EL (cell line): ENCODE measurements at regions not wholly inside any gene's neighbourhood (a gene's known extent, or its start where the extent isn't known, plus 50 kb on each side); places are given as distances from the start of the nearest gene placed in this dataset.

ENCODE experiments used
- DNase-seq: peaks from one replicate; pipeline ENCODE4 v3.0.0-alpha.2; 2016

DNA sequence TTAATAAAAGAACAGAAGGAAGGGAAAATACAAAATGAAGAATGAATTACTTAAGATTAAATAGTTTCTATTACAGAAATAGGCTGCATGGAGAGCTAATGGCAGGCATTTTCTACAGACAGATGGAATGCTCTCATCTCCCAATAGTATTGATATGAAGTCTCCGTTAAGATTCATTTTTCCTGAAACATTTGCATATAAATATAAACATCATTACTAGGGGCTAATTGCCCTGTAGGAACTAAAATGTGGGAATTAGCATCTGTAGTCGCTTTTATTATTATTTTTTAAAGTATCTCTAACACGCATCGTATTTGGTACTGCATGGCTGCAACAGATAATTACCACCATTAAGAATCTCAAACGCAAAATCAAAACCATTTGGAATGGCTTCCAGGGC is 2275.5 kb downstream of the MAT2B start:
- DNase-seq = no peak

DNA sequence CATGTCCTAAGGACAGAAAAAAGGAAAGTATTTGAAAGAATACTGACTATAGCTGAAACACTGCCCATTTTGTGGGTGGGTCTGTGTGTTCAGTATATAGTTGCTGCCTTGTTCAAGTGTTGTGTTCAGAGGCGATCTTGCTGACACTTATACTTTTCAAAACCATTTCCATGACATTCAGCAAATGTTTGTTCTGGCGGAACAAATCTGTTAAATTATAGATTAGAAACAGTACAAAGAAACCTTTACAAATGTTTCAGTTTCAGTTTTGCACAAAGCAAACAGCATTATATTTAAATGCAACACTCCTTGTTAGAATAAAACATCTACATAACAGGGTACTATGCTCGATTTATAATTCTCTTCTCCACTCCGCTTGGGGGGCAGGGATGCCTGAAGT is 2276.3 kb downstream of the MAT2B start:
- DNase-seq = no peak

DNA sequence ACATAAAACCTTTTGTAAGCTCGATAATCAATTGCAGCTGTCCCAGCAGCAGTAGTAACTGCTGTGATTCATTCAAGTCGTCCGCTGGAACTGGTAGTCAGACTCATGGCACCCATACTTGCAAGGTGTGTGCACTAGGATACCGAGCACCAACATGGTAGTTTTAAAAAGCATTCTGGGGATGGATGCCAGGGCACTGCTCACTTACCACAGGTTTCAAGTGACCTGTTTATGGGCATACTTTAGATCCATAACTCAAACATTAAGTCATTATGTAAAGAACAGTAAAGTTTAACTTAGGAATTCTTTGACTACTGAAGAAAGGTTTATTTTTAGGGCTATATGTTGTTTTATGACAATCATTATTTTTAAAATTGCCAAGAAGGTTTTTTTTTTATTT is 2277.6 kb downstream of the MAT2B start:
- DNase-seq = no peak

DNA sequence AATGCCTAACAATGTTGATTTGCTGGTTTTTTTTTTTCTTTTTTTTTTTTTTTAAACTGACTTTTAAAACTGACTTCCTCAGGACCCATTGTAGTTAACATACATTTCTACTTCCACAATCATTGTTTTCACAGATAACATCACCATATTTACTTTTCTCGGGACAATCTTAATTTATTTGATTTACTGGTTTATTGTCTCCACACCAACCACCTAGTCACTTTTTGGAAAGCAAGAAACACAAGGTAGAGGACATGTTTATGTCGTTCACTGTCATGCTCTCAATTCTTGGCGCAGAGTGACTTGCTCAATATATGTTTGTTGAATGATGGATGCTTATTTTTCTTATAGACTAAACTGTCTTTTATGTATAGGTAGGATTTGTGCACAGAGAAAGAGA is 2280.7 kb downstream of the MAT2B start:
- DNase-seq = no peak

DNA sequence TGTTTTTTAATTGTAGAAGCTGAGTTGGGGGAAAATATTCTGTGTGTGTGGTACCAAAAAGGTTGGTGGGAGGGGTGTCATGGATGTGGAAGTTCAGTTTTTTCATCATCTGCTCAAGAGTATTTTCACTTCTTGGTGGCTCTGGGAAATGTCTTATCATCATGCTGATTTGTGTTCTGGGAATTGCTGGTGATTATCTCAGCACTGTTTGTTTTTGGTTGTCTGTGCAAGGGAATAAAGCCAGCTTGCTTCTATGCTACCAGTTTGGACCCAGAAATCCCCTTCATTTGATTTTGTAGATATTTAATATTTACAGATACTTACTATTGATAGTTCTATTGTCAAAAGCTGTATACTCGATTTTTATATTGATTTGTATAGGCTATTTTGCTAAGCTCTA is 2289.7 kb downstream of the MAT2B start:
- no peak for DNase-seq

DNA sequence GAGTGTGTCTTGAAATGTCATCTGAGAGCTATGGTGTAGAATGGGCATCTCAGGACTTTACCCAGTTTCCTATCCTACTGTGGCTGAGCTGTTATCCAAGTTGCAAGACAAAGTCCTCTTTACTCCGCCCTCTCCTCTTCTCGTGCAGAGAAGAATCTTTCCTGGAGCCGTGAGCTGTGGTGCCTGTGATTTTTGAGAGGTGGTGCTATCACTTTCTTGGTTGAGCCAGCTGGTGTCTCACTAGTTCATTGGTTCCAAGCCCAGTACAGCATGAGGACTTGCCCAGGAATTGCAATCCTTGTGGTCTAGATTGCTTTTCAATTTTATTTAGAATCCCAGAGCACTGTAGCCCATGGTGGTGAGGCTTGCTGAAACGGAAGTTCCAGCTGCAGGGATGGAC is 2300.3 kb downstream of the MAT2B start:
- DNase-seq = no peak

DNA sequence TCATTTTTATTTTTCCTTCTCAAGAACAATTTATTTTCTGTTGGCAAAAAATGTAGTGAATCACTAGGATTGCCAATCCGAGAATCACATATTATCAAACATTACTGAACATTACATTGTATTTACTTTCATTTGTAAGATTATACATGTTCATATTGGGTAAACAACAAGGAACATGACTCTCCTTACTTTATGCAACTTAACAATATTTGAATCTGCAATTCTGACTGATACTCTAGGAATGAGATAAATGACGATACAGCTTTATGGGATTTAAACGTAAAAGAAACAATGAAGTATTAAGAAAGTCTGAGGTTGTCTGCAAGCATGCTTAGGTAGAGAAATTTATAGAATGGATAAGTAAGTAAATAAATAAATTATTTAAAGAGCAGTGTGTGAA is 2302.9 kb downstream of the MAT2B start:
- DNase-seq = no peak

DNA sequence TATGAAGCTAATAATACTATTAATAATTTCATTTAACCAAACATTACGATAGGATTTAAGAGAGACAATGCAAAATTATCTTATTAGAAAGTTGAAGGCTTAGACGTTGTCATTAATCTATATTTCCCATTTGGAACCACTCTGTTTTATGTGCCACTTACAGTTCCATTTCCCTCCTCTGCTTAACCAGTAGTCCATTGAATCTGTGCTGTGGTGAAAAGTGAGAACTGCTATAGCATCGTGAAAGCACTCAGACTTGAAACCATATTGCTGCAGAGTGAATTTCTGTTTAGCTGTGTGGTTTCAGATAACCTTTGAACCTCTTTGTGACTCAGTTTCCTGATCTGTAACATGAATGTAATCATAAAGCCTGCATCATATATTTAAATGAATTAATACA is 2304.5 kb downstream of the MAT2B start:
- DNase-seq = no peak

DNA sequence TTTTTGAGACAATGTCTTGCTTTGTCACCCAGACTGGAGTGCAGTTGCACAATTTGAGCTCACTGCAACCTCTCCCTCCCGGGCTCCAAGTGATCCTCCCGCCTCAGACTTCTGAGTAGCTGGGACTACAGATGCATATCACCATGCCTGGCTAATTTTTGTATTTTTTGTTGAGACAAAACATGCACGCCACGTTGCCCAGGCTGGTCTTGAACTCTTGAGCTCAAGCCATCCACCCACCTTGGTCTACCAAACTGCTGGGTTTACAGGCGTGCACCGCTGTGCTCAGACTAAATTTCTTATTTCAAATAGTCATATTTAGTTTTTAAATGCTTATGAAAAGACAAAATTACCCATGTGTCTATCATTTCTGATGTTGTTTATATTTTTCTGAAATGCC is 2324.1 kb downstream of the MAT2B start:
- DNase-seq = no peak

DNA sequence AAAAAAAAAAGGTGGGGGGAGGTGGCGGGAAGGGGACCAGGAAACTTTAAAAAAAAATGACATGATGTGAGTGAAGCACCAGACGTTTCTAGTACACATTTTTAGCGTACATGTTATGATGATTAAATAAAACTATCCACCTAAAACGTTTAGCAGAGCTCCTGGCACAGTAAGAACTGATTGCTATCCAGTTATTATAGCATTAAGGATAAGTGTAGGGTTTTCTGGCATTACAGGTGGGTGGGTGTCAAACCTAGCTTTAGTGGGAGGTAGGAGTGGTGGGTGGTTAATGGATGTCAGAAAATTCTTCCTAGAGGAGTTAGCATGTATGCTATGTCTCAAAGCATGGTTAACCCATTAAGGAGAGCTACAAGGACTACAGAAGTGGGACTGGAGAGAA is 2329.5 kb downstream of the MAT2B start:
- no peak for DNase-seq

DNA sequence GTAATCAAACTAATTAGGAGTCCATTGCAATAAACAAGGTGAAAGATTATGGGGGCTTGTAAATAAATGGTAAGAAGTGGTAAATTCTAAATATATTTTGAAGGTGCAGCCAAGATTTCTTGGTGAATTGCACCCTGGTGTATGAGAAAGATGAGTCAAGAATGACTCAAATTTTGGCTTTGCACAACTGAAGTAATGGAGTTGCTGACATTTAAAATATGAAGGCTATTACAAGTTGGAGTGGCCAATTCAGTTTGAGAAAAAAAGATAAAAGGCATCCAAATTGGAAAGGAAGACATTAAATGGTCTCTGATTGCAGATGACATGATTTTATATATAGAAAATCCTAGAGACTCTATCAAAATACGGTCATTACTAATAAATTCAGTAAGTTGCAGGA is 2330.6 kb downstream of the MAT2B start:
- no peak for DNase-seq

DNA sequence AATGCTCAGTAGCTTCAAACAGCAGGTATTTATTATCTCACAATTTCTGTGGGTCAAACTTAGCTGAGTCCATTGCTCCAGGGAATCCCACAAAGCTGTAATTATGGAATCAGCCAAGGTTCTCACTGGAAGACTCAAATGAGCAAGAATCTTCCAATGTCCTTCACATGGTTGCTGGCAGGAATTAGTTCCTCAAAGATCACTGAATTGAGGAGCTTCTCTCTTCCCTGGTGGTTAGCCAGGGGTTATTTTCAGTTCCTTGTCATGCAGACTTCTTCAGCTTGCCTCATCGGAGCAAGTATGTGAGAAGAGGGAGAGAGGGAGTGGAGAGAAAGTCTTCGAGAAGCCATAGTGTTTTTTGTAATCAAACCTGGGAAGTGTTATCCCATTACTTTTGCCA is 2331.9 kb downstream of the MAT2B start:
- DNase-seq = no peak

DNA sequence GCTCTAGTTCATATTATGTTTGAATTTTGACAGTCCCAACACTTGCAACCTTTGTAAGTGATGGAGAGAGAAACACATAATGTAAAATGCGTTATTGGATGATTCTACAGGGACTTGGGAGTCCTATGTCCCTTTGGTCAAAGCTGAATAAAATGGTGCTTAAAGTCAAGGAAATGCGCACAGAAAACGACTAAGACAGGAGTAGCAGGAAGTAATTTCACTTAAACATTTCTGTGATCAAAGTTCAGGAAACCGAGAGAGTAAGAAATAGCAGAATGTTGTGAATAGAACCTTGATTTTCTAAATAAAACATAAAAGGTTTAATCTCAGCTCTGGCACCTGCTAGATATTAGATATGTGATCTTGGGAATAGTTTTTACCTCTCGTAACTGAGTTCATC is 2339.2 kb downstream of the MAT2B start:
- no peak for DNase-seq

DNA sequence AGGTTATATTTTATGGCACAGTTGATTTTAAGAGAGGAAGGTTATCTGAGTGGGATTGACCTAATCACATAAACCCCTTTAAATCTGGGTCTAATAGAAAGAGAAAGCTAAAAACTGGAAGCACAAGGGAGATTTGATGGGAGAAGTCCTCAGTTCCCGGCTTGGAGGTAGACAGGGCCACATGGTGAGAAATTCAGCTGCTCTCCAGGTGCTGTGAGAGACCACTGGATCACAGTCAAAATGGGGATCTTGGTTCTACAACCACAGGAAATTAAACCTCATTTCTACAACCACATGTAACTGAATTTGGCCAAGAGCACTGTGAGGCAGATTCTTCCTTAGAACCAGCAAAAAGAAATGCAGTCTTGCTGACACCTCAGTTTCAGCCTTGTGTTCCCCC is 2352.7 kb downstream of the MAT2B start:
- no peak for DNase-seq

DNA sequence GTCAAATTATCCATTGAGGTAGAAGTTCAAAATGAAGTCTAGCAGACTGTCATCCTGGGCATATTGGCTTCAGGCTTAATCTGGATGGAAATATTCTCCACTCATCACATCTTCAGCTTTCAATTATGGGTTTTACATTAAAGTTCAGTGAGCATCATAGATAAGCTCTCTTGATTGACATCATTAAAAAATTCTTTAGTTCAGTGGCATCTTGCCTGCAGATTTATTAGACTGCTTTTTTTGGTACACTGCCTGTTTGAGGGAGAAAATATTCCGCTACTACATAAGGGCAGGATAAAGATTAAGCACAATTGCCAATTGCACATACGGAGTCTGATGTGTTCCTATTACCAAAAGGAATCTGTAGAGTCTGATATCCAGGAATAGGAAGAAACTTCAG is 2353.8 kb downstream of the MAT2B start:
- DNase-seq = no peak

DNA sequence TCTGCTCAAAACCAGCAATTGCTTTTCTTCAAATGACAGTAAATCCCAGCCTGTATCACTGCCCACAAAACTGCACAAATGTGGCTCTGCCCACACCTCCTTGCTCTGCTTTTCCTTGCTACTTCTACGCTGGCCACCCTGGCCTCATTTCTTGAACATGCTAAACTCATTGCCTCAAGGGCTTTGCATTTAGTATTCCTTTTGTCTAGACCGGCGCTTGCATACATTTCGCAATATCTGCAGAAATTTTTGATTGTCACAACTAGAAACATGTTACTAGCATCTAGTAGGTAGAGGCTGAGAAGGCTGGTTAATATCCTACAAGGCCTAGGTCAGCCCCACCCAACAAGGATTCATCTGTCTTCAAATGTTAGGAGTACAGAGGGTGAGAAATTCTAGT is 2357.8 kb downstream of the MAT2B start:
- no peak for DNase-seq

DNA sequence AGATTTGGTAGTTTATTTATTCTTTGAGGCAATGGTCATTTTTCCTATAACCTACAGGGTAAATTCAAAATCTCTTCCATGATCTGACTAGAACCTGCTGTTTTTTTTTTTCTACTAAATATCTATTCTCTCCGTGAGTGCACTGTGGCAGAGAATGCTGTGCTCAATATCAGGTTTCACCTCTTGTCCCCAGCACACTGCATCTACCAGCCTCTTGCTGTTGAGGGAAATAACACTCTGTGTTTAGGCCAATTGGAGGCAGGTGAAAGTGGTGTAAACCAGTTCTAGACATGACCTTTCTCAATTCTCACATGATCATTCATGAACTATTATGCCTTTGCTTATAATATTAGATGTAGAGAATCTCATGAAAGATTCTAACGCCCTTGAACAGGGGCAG is 2365.9 kb downstream of the MAT2B start:
- DNase-seq = no peak

DNA sequence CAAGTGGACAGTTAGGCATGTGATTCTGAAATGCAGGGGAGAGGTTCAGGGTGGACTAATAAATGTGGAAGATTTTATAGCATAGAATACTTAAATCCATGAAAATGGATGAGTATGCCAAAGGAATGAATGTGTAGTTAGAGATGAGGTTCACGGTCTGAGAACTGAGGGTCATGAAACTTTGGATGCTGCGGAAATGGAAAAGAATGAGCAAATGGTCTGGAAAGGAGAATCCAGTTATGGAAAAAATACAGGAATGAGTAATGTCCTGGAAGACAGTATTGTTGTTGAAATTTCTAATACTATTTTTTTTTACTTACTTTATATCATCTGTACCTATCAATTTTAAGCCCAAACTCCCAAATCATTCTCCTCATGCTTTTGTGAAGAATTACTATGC is 2369.4 kb downstream of the MAT2B start:
- DNase-seq = no peak

DNA sequence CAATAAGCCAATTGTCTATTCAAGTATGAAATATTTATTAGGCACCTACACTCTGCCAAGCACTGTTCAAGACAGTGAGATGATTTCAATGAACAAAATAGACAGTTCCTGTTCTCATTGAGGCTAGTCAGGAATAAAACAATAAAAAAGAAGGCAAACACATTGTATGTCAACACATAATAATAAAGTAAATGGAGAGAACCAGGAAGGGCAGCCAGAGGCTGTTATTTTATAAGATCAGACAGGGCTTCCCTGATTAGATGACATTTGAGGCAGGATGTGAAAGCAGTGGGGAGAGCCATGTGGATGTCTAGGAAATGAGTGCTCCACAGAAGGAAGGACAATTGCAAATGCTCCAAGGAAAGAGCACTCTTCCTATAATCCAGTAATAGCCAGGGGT is 2371.1 kb downstream of the MAT2B start:
- no peak for DNase-seq

DNA sequence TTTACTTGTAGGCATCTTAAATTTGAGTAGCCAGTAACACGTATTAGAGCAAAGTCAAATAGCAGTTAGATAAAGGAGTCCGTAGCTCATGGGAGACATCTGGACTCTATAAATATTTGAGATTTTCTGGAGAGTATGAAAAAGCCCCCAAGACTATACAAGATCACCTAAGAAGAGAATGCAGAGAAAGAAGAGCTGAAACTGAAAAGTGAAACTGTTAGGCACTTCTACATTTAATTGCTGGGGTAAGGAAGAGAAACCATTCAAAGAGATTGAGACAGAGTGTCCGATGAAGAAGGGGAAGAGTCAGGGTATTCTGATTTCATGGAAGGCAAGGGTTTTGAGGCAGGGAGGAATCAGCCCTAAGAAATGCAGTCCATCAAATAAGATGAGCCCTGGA is 2372.1 kb downstream of the MAT2B start:
- no peak for DNase-seq

DNA sequence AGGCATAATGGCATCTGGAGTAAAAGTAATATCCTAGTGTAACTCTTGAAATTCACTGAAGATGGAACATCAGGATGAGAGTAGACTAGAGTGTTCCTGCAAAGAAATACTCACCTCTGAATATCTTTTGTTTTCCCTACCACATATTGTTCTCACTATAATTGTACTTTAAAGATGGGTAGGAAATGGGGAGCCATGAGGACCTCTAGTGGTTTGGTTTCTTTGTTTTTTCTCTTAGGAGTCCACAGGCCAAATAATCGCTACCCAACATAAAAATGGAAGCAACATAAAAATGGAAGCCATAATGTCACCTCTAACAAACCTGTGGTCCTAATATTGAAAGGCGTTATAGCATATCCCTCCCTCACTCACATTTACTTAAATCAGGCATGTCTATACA is 2375.8 kb downstream of the MAT2B start:
- DNase-seq = no peak

DNA sequence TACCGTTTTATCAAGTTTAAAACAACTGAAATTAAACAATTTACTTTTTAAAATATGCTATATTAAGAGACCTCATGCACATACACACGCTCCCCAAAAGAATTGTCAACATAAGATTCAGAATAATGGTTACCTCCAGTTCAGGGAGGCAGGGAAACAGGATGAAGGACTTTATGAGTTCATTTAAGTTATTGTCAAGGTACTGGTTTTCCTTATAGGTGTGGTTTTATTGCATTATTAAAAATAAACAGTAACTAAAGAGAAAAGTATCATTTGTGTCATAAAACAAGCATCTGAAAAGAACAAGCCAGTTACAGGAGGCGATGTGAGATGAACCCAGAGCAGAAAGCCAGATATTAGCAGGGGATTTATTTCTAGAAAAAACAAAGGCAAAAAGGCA is 2376.7 kb downstream of the MAT2B start:
- no peak for DNase-seq

DNA sequence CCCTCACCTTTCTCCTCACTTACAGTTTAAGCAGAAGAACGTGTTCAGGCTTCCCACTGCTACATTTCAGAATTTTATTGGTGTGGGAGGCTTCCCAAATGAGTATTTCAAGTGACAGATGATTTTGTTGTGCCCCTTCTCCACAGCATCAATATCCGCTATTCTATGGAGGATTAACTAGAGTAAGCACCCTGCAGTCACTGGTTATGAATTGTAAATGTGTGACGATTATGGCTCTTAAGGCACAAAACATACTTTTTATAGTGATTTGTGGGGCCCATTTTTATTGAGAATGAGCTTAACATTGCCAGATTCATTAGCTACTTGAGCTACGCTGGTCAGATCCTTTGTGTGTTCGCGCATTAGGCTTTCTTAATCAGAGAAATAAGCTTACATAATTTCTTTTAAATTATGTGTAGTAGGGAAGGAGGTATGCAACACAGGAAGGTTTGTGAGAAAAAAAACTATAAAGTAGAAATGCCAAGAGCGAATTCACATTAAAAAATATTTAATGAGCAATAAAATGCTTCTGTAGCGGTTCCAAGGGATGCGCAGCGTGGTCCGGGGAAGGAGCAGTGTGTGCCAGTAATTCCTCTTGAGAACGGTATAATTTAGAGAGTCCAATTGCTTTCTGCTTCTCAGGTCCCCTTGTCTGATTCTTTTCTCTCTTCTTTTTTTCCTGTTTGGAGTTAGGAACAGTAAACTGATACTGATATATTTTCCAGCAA is 2380.4 kb downstream of the MAT2B start:
- DNase-seq = no peak

DNA sequence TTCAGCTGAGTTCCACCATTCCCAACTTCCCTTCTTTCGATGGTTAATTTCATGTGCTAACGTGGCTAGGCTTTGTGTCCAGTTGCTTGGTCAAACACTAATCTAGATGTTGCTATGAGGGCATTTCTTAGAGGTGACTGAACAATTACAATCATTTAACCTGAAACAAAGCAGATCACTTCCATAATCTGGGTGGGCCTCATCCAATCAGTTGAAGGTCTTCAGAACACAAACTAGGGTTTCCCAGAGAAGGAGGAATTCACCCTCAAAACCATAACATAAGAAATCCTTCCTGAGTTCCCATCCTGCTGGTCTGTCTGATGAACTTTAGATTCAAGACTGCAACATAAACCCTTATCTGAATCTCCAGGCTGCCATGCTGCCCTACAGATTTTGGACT is 2381.7 kb downstream of the MAT2B start:
- DNase-seq = no peak

DNA sequence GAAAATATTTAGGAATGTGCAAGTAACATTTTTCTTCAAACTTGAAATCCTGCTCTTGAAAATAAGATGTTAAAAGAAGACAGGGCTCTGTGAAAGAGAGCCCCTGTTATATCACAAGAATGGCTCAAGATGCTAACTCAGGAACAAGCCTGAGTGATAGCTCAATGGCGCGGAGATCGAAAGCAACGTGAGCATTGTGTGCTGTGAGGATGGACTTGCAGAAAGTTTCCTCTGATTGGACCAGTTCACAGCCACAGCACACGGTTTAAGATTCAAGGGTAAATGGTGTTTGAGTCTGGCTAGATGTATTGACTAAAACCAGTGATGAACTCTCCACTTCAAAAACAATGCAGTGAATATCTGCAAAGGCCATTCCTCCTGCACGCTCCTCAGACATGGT is 2387.0 kb downstream of the MAT2B start:
- DNase-seq = no peak

DNA sequence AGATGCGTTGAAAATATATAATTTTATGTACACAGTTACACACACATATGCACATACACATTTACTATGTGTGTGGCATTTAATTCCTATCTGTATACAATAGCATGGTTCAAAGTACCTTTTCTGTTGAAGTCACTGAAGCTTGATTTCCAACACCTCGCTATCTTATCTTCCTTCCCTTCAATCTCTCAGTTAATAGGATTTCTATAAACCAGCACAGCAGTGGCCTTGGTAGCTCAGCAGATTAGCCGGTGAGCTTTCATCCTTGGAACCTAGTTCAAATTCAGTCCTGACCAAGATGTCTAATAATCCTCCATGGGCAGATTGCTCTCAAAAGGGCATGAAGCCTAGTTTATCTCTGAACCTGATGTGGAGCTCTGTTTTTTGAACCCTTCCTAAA is 2389.5 kb downstream of the MAT2B start:
- no peak for DNase-seq
